Neuronal stem cell (in vitro differentiated cells): ENCODE measurements at regions not wholly inside any gene's neighbourhood (a gene's known extent, or its start where the extent isn't known, plus 50 kb on each side); places are given as distances from the start of the nearest gene placed in this dataset.
A peak's percentile ranks its signal among the peaks of the same experiment; 100 is the strongest.

Experiments used
- DNase-seq: peaks from one replicate; pipeline ENCODE4 v3.0.0-alpha.2; 2013; ENCODE audit warnings: low spot score
- H2AFZ ChIP-seq: one replicate; pipeline ENCODE4 v1.6.1; 2013; ENCODE audit warnings: mild to moderate bottlenecking, low read length, inconsistent platforms
- H2AK5ac ChIP-seq: 2 replicates; pipeline ENCODE4 v1.6.1; 2013; ENCODE audit warnings: low read depth, mild to moderate bottlenecking, inconsistent platforms, low read length, moderate library complexity, mixed read lengths
- H2BK120ac ChIP-seq: 2 replicates; pipeline ENCODE4 v1.6.1; 2013; ENCODE audit warnings: low read depth, mild to moderate bottlenecking, inconsistent platforms, low read length, moderate library complexity, mixed read lengths
- H2BK12ac ChIP-seq: one replicate; pipeline ENCODE4 v1.6.1; 2013; ENCODE audit warnings: low read length, inconsistent platforms
- H2BK15ac ChIP-seq: 2 replicates; pipeline ENCODE4 v1.6.1; 2013; ENCODE audit warnings: mild to moderate bottlenecking, low read length, inconsistent platforms, mixed read lengths
- H2BK5ac ChIP-seq: one replicate; pipeline ENCODE4 v1.6.1; 2013; ENCODE audit warnings: inconsistent platforms, mild to moderate bottlenecking, low read length, moderate library complexity
- H3K14ac ChIP-seq: one replicate; pipeline ENCODE4 v1.6.1; 2013; ENCODE audit warnings: low read length, inconsistent platforms
- H3K18ac ChIP-seq: 2 replicates; pipeline ENCODE4 v1.6.1; 2013; ENCODE audit warnings: low read length, inconsistent platforms
- H3K23ac ChIP-seq: 2 replicates; pipeline ENCODE4 v1.6.1; 2013; ENCODE audit warnings: low read depth, mild to moderate bottlenecking, mixed read lengths, low read length, inconsistent platforms; ENCODE audit not compliant: poor library complexity
- H3K27ac ChIP-seq: replicated peaks from 3 replicates; pipeline ENCODE4 v1.5.1; 2013; ENCODE audit warnings: low read length, inconsistent platforms
- H3K27me3 ChIP-seq, 3 experiments: 2 replicates each; pipeline ENCODE4 v1.6.1; 2013; ENCODE audit warnings: low read length in 3 of 3, mild to moderate bottlenecking in 2 of 3, inconsistent platforms in 1 of 3, low read depth in 1 of 3, mixed read lengths in 1 of 3, moderate library complexity in 1 of 3; ENCODE audit not compliant: control insufficient read depth in 3 of 3, insufficient read depth in 3 of 3
- H3K36me3 ChIP-seq, 2 donors: replicated peaks in 1 of 2; 2 replicates each; pipeline ENCODE4 v1.6.1; 2013; ENCODE audit warnings: low read length in 2 of 2; ENCODE audit not compliant: control insufficient read depth in 2 of 2, insufficient read depth in 2 of 2
- H3K4ac ChIP-seq: 2 replicates; pipeline ENCODE4 v1.6.1; 2013; ENCODE audit warnings: inconsistent platforms, mild to moderate bottlenecking, low read length, moderate library complexity
- H3K4me1 ChIP-seq, 2 donors: 1 replicate in 1 of 2; 2 replicates in 1 of 2; pipeline ENCODE4 v1.6.1; 2013; ENCODE audit warnings: low read length in 2 of 2, low read depth in 1 of 2; ENCODE audit not compliant: control insufficient read depth in 2 of 2, insufficient read depth in 1 of 2
- H3K4me2 ChIP-seq: one replicate; pipeline ENCODE4 v1.6.1; 2013; ENCODE audit warnings: mild to moderate bottlenecking, low read length, inconsistent platforms; ENCODE audit not compliant: insufficient read depth, poor library complexity, severe bottlenecking
- H3K4me3 ChIP-seq, 2 donors: 2 replicates each; pipeline ENCODE4 v1.5.1; 2013; ENCODE audit warnings: low read length in 2 of 2, mild to moderate bottlenecking in 2 of 2, inconsistent platforms in 1 of 2, moderate library complexity in 1 of 2
- H3K79me1 ChIP-seq: one replicate; pipeline ENCODE4 v1.6.1; 2013; ENCODE audit warnings: low read depth, mild to moderate bottlenecking, inconsistent platforms, low read length, moderate library complexity
- H3K9ac ChIP-seq: one replicate; pipeline ENCODE4 v1.6.1; 2013; ENCODE audit warnings: mild to moderate bottlenecking, low read depth, low read length, inconsistent platforms; ENCODE audit not compliant: poor library complexity
- H3K9me3 ChIP-seq, 2 donors: replicated peaks in 1 of 2; 2 replicates each; pipeline versions ENCODE3 to v1.6.1; 2013; ENCODE audit warnings: low read length in 2 of 2, mild to moderate bottlenecking in 2 of 2, inconsistent platforms in 1 of 2, low read depth in 1 of 2, mixed read lengths in 1 of 2, moderate library complexity in 1 of 2; ENCODE audit not compliant: control insufficient read depth in 2 of 2, insufficient read depth in 1 of 2
- H4K8ac ChIP-seq: one replicate; pipeline ENCODE4 v1.6.1; 2013; ENCODE audit warnings: low read depth, mild to moderate bottlenecking, inconsistent platforms, low read length, moderate library complexity
- H4K91ac ChIP-seq: one replicate; pipeline ENCODE4 v1.6.1; 2013; ENCODE audit warnings: low read length, low read depth, mild to moderate bottlenecking, inconsistent platforms; ENCODE audit not compliant: poor library complexity
- whole genome bisulfite sequencing, 2 donors: extraction: QIAGEN DNeasy Blood & Tissue Kit; methylation state at CpG; one replicate each; pipeline ENCODE4 v1.1.7; 2013; ENCODE audit warnings: missing lambda C conversion rate in 2 of 2, mixed read lengths in 1 of 2; ENCODE audit not compliant: insufficient read length in 2 of 2, insufficient replicate concordance in 1 of 2; ENCODE audit errors: extremely low coverage in 2 of 2; 5-methylcytosine and 5-hydroxymethylcytosine counted together

DNA sequence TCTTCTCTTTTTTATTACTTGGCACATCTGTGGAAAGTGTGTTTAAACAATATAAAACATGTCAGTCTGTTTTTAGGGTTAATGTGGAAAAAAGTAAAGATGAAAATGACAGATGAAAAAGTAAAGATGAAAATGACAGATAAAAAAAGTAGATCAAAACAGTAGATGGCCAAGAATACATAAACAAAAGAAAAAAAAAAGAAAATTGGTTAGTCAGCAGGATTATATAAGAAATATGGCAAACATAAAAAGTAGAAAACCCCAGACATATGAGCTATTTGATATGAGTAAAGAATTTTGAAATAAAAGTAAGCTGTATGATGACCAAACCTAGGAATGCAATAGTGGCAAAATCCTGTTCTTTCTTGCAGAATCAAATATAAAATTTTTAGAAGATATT lies 365.7 kb upstream of the AKR1E2 start:
- Histone ChIP-seq H3K18ac (no peak overlapping the region), H3K9ac (no peak overlapping the region), H3K4me1 (no peaks in the 10 kb centered on the region), H3K27ac (no peak overlapping the region), H2BK12ac (no peak overlapping the region), H3K4me3 (no peak overlapping the region), H2BK15ac (no peak overlapping the region), H3K36me3 (no peaks in the 10 kb centered on the region), H2BK120ac (no peak overlapping the region), H3K79me1 (no peaks in the 10 kb centered on the region), H3K4ac (no peak overlapping the region), H2AFZ (no peak overlapping the region), H4K91ac (no peak overlapping the region), H4K8ac (no peak overlapping the region), H3K23ac (no peak overlapping the region), H3K14ac (no peak overlapping the region), H3K27me3 (no peaks in the 10 kb centered on the region), H2BK5ac (no peak overlapping the region), H3K9me3 (no peaks in the 10 kb centered on the region), H3K4me2 (no peak overlapping the region), H2AK5ac (no peak overlapping the region)
- DNase-seq = no peak

DNA sequence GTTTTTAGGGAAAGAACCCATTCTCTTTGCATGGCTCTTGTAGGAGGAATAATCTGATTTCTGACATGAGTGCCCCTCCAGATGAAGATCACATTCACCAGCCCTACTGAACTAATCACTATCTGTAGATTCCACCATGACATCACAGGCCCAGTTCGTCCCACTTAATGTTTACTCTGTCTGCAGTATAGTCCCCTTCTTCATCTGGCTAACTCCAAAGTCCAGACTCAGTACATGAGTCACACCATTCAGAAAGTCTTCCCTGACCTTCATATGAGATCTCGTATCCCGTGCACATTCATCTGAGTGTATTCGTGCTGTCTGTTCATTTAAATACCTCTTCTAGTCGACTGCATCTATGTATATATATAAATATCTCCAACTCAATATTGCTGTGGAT lies 366.5 kb upstream of the AKR1E2 start:
- no peak overlapping the region for H3K4ac ChIP-seq
- H3K18ac ChIP-seq = no peak overlapping the region
- no peak for DNase-seq
- no peak overlapping the region for H2AFZ ChIP-seq
- H2BK12ac ChIP-seq = no peak overlapping the region
- WGBS, 2 donors = no CpG with 5 or more reads among the region's 5 CpGs
- H3K27ac ChIP-seq = no peak overlapping the region
- no peak overlapping the region for H2BK120ac ChIP-seq
- no peaks in the 10 kb centered on the region for H3K27me3 ChIP-seq
- H2BK5ac ChIP-seq = no peak overlapping the region
- H3K4me3 ChIP-seq = no peak overlapping the region
- no peak overlapping the region for H2AK5ac ChIP-seq
- no peaks in the 10 kb centered on the region for H3K79me1 ChIP-seq
- H4K8ac ChIP-seq = no peak overlapping the region
- H3K9ac ChIP-seq = no peak overlapping the region
- no peaks in the 10 kb centered on the region for H3K9me3 ChIP-seq
- no peak overlapping the region for H2BK15ac ChIP-seq
- H3K14ac ChIP-seq = no peak overlapping the region
- H4K91ac ChIP-seq = no peak overlapping the region
- H3K36me3 ChIP-seq = no peaks in the 10 kb centered on the region
- H3K4me1 ChIP-seq = no peaks in the 10 kb centered on the region
- H3K23ac ChIP-seq = no peak overlapping the region
- no peak overlapping the region for H3K4me2 ChIP-seq

DNA sequence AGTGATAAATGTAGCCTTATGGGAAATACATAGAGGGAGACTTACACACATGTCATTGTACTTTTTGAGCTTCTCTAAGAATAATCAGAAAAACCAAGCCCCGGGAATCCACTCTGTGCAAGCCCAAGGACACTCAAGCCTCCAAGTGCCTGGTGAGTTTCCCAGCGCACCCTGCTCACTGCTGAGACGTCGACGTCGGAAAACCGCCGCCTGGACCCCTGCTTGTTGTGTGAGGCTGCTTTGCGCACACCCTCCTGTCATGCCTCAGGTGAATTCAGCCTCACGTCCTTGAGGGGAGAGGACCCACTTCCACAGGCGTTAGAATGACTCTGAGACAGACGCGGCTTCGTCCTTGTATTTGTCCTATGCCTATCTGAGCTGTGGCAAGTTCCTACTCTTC lies 368.4 kb upstream of the AKR1E2 start:
- Histone ChIP-seq H3K14ac (peak overlapping the region; percentile 71), H3K18ac (peak overlapping the region; percentile 80), H4K8ac (peak overlapping the region; percentile 65), H3K4me2 (no peak overlapping the region), H2BK5ac (no peak overlapping the region), H3K4me1 (no peaks in the 10 kb centered on the region), H2BK120ac (no peak overlapping the region), H3K27ac (no peak overlapping the region), H2BK15ac (no peak overlapping the region), H2BK12ac (no peak overlapping the region), H3K4me3 (no peak overlapping the region), H3K4ac (no peak overlapping the region), H3K36me3 (no peaks in the 10 kb centered on the region), H3K9ac (no peak overlapping the region), H2AK5ac (no peak overlapping the region), H3K9me3 (no peaks in the 10 kb centered on the region), H4K91ac (no peak overlapping the region), H3K27me3 (no peaks in the 10 kb centered on the region), H2AFZ (no peak overlapping the region), H3K79me1 (no peaks in the 10 kb centered on the region), H3K23ac (no peak overlapping the region)
- no peak for DNase-seq
- no CpG with 5 or more reads among the region's 14 CpGs for WGBS, 2 donors

DNA sequence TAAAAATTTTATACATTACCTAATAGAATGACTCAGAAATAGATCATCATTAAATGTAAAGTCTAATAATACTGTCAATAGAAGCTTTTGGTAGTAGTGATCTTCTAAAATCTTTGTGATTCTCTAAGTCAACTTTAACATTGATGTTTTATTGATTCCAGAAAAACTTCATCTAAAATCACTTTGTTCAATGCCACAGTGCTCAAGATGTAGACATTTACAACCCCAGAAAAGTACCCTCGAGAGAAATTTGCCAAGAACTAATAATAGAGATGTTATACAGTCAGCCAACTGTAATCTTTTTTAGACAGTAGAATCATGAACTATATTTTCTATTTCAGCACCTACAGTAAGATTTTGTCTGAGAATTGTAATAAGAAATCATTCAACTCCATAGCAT lies 369.2 kb upstream of the AKR1E2 start:
- Histone ChIP-seq H2BK5ac (no peak overlapping the region), H3K27me3 (no peaks in the 10 kb centered on the region), H3K4me1 (peaks cover 0 to 5% of the 10 kb centered on the region in 2 donors), H3K4me2 (no peak overlapping the region), H4K91ac (no peak overlapping the region), H3K79me1 (no peaks in the 10 kb centered on the region), H3K9me3 (no peaks in the 10 kb centered on the region), H2AK5ac (no peak overlapping the region), H2BK120ac (no peak overlapping the region), H2BK12ac (no peak overlapping the region), H3K9ac (no peak overlapping the region), H3K14ac (no peak overlapping the region), H3K23ac (no peak overlapping the region), H3K4ac (no peak overlapping the region), H3K36me3 (no peaks in the 10 kb centered on the region), H2BK15ac (no peak overlapping the region), H3K4me3 (no peak overlapping the region), H3K18ac (no peak overlapping the region), H3K27ac (no peak overlapping the region), H4K8ac (no peak overlapping the region), H2AFZ (no peak overlapping the region)
- WGBS, 2 donors = no CpG with 5 or more reads among the region's 1 CpG
- DNase-seq = no peak
